ENCODE measurements at regions not wholly inside any gene's neighbourhood (a gene's known extent, or its start where the extent isn't known, plus 50 kb on each side); places are given as distances from the start of the nearest gene placed in this dataset.
"Not testable (repeated sequence)": the region's sequence is repeated elsewhere in the genome, so short reads cannot be mapped to it uniquely, and the experiment has no call there.

GRCh38 chr14:71554959-71555612, 377.1 kb upstream of the RGS6 start:
- H3K36me3 Mint-ChIP-seq = peaks cover 0 to 8% (median 0%) of the 10 kb centered on the region in 3 donors
- DNase-seq = peak in 2 of 3 donors; percentile 7
- H3K4me3 Mint-ChIP-seq = peak overlapping the region; percentile 68 to 84 (median 80)
- no peaks in the 10 kb centered on the region for H3K9me3 Mint-ChIP-seq
- H3K4me1 Mint-ChIP-seq = peaks cover 42 to 62% of the 10 kb centered on the region in 2 donors
- peak overlapping the region; percentile 90 to 96 (median 93) for H3K27ac Mint-ChIP-seq
- H3K27me3 Mint-ChIP-seq (ENCODE audit: low read depth in 3 of 3) = peaks cover 0 to 2% (median 1%) of the 10 kb centered on the region in 3 donors

DNA sequence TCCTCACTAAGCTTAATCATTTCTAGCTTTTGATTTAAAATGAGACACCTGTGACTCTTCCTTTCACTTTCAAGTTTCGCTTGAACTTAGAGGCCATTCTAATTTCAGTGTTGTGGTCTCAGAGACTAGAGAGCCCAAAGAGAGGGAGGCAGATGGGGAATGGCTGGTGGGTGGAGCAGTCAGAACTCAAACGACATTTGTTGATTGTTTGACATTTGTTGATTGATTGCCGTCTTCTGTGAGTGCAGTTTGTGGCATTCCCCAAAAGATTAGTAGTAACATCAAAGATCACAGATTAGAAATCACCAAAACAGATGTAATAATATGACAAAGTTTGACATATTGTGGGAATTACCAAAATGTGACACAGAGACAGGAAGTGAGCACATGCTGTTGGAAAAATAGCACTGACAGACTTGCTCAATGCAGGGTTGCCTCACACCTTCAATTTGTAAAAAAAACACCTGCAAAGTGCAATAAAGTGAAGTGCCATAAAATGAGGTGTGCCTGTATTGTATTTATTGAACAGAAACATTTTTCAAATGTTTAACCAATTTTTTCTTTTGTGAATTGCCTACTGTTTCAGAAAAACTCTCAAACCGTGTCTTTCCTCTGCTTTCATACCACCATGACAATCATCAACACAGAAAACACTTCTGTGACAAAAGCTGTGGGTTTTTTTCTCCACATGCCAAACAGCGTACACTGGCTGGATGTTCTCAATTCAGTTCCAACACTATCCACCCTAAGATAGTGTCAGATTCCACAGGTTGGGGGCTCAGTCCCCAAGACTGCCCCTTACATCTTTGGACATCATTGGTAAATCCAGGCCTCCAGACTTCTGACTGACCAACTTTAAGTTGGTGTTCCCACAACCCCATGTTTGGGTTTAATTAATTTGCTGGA, 376.3 kb upstream of the RGS6 start:
- H3K27ac Mint-ChIP-seq = peak overlapping the region; percentile 90 to 96 (median 93)
- H3K36me3 Mint-ChIP-seq = peaks cover 0 to under 1% (median 0%) of the 10 kb centered on the region in 3 donors
- no peaks in the 10 kb centered on the region for H3K9me3 Mint-ChIP-seq
- peaks cover 0 to 2% (median 0%) of the 10 kb centered on the region in 3 donors for H3K27me3 Mint-ChIP-seq (ENCODE audit: low read depth in 3 of 3)
- H3K4me1 Mint-ChIP-seq = peaks cover 42 to 62% of the 10 kb centered on the region in 2 donors
- DNase-seq = peak; percentile 61 to 69 (median 63)
- peak overlapping the region; percentile 68 to 84 (median 80) for H3K4me3 Mint-ChIP-seq

DNA sequence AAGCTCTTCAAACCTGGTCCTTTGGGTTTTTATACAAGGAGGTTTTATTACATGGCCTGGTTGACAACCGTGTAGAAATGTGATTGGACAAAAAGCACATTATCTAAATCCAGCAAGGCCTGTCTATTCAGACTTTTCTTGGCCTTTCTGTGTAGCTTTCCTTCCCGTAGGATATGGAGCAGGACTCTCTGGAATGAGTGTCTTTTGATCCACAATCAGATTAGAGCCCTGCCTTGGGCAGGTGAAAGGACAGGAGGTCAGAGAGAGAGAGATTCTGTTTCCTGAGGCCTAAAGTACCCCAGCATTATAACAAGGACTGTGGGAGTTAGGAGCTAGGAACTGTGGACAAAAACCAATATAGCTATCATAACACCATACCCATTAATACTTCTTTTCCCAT, 375.5 kb upstream of the RGS6 start:
- DNase-seq = no peak
- peaks cover 0 to 2% (median 0%) of the 10 kb centered on the region in 3 donors for H3K27me3 Mint-ChIP-seq (ENCODE audit: low read depth in 3 of 3)
- peaks cover 42 to 62% of the 10 kb centered on the region in 2 donors for H3K4me1 Mint-ChIP-seq
- peak overlapping the region in 2 of 5 donors; percentile 13 to 71 for H3K4me3 Mint-ChIP-seq
- H3K9me3 Mint-ChIP-seq = no peaks in the 10 kb centered on the region
- H3K27ac Mint-ChIP-seq = peak overlapping the region; percentile 90 to 96 (median 93)
- H3K36me3 Mint-ChIP-seq = no peaks in the 10 kb centered on the region

- DNase-seq = no peak
Measured at GRCh38 chr14:71557351-71557750, 374.9 kb upstream of the RGS6 start.

GRCh38 chr14:71558943-71559342, 373.3 kb upstream of the RGS6 start:
- H3K27me3 Mint-ChIP-seq (ENCODE audit: low read depth in 3 of 3); H3K4me3 Mint-ChIP-seq; DNase-seq; H3K36me3 Mint-ChIP-seq; H3K9me3 Mint-ChIP-seq: not testable (repeated sequence)
- Mint-ChIP-seq H3K27ac (peak overlapping the region in 3 of 6 donors; percentile 22 to 62 (median 47)), H3K4me1 (peaks cover 37 to 48% of the 10 kb centered on the region in 2 donors)

More at GRCh38 chr14:71557351-71557750, 374.9 kb upstream of the RGS6 start:
- peaks cover 42 to 62% of the 10 kb centered on the region in 2 donors for H3K4me1 Mint-ChIP-seq
- no peaks in the 10 kb centered on the region for H3K9me3 Mint-ChIP-seq
- peak overlapping the region; percentile 90 to 96 (median 93) for H3K27ac Mint-ChIP-seq
- no peaks in the 10 kb centered on the region for H3K36me3 Mint-ChIP-seq
- peak overlapping the region in 1 of 5 donors; percentile 8 for H3K4me3 Mint-ChIP-seq
- H3K27me3 Mint-ChIP-seq (ENCODE audit: low read depth in 3 of 3) = peaks cover 0 to 2% (median 0%) of the 10 kb centered on the region in 3 donors

DNA sequence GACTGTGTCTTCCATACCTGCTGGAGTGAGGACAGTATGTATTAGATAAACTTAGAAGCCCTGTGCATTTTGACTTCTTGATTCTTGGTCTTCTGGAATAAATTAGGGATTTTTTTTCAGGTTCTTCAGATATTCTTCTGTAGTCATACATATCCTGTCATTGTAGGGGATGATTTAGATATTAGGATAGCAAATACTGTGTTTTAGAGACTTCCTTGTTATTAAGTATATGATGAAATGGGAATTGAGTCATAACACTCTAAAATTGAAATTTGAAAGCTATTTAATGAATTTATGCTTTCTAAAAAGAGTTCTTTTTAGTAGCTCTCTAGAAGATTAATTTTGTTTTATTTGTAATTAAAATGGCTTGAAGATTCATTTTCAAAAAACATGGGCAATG, 371.5 kb upstream of the RGS6 start:
- DNase-seq = no peak
- H3K27me3 Mint-ChIP-seq (ENCODE audit: low read depth in 3 of 3) = peaks cover 0 to 2% (median 0%) of the 10 kb centered on the region in 3 donors
- H3K4me3 Mint-ChIP-seq = no peak overlapping the region
- peaks cover 22 to 36% of the 10 kb centered on the region in 2 donors for H3K4me1 Mint-ChIP-seq
- H3K9me3 Mint-ChIP-seq = no peaks in the 10 kb centered on the region
- H3K27ac Mint-ChIP-seq = peak overlapping the region in 1 of 6 donors; percentile 56
- no peaks in the 10 kb centered on the region for H3K36me3 Mint-ChIP-seq

DNA sequence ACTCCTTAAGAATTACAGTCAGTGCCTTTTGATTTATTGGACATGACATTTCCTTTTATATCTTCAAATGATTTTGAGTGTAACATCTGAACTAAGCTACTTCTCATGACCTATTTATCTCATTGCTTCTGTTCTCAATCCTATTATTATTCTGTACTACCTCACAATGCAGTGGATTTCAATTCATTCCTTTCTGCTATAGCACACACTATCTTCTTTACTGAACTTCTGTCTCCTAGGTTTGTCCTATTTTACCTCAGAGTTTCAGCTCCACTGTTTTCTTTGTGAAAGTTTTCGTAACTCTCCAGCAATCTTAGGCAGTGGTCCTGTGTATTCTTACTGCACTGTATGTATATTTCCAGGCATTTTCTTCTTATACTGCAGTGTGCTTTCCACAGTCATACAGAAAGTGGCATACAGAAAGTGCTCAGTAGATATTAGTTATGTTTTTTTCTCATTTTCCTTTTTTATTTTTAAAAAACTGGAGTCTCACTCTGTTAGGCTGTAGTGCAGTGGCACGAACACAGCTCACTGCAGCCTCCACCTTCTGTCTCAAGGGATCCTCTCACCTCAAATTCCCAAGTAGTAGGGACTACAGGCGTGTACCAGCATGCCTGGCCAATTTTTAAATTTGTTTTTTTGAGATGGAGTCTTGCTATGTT, 368.6 kb upstream of the RGS6 start:
- Mint-ChIP-seq H3K27ac (peak overlapping the region in 2 of 6 donors; percentile 11 to 15), H3K27me3 (ENCODE audit: low read depth in 3 of 3) (peaks cover 0 to 2% (median 0%) of the 10 kb centered on the region in 3 donors), H3K4me3 (no peak overlapping the region), H3K9me3 (no peaks in the 10 kb centered on the region), H3K36me3 (no peaks in the 10 kb centered on the region), H3K4me1 (peaks cover 14 to 22% of the 10 kb centered on the region in 2 donors)
- DNase-seq = no peak

DNA sequence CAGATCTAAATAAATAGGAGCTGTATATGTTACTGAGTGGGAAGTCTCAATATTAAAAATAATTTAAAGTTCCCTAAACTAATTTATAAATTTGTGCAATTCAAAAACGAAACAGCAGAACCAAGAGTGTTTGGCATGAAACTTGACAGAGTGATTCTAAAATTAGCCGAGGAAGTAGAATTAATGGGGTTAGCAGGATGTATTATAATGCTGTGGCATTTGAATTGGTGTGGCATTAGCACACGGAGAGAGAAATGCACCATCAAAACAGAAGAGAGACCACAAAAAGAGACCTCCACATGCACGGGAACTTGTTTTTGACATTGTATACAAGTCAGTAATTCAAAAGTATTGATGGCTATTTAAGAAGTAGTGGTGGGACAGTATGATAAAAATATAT, 366.0 kb upstream of the RGS6 start:
- H3K27me3 Mint-ChIP-seq (ENCODE audit: low read depth in 3 of 3) = no peaks in the 10 kb centered on the region
- peaks cover 14 to 20% of the 10 kb centered on the region in 2 donors for H3K4me1 Mint-ChIP-seq
- H3K9me3 Mint-ChIP-seq = no peaks in the 10 kb centered on the region
- H3K36me3 Mint-ChIP-seq = no peaks in the 10 kb centered on the region
- H3K27ac Mint-ChIP-seq = peak overlapping the region; percentile 32 to 78 (median 40)
- peak overlapping the region; percentile 36 to 68 (median 49) for H3K4me3 Mint-ChIP-seq
- DNase-seq = peak in 1 of 3 donors; percentile 8

DNA sequence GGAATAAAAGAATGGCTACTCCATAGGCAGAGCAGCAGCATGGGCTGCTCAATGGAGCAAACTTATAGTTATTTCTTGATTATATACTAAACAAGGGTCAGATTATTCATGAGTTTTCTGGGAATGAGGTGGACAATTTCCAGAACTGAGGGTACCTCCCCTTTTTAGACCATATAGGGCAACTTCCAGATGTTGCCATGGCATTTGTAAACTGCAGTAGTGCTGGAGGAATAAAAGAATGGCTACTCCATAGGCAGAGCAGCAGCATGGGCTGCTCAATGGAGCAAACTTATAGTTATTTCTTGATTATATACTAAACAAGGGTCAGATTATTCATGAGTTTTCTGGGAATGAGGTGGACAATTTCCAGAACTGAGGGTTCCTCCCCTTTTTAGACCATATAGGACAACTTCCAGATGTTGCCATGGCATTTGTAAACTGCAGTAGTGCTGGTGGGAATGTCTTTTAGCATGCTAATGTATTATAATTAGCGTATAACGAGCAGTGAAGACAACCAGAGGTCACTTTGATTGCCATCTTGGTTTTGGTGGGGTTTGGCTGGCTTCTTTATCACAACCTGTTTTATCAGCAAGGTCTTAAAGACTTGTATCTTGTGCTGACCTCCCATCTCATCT, 364.6 kb upstream of the RGS6 start:
- H3K4me3 Mint-ChIP-seq; H3K27ac Mint-ChIP-seq; H3K27me3 Mint-ChIP-seq (ENCODE audit: low read depth in 3 of 3); DNase-seq; H3K9me3 Mint-ChIP-seq; H3K36me3 Mint-ChIP-seq: not testable (repeated sequence)
- peaks cover 14 to 20% of the 10 kb centered on the region in 2 donors for H3K4me1 Mint-ChIP-seq

DNA sequence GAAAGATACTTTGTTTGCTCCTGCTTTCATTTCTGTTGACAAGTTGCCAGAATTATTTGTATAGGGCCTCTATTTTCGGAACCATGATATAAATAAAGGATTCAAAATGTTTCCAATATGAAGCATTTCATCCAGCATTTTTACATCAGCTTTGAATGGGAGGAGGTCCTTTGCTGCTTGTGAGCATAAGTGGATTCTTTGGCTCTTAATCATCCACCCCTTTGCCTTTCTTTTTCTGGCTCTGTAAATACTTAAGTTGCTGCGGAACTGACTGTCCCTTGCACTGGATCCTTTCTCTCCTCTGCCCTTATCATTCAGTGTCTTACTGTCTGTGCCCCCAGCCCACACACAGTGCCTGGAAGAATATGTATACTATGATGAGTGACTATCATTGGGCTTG, 357.3 kb upstream of the RGS6 start:
- H3K27ac Mint-ChIP-seq = peak overlapping the region in 2 of 6 donors; percentile 25 to 51

GRCh38 chr14:71576472-71576871, 355.8 kb upstream of the RGS6 start:
- Mint-ChIP-seq H3K27ac (no peak overlapping the region), H3K36me3 (peaks cover 0 to 5% (median 0%) of the 10 kb centered on the region in 3 donors), H3K4me3 (no peak overlapping the region), H3K27me3 (ENCODE audit: low read depth in 3 of 3) (no peaks in the 10 kb centered on the region), H3K9me3 (no peaks in the 10 kb centered on the region), H3K4me1 (peaks cover 5 to 21% of the 10 kb centered on the region in 2 donors)
- no peak for DNase-seq

More for the DNA sequence above, 357.3 kb upstream of the RGS6 start:
- Mint-ChIP-seq H3K4me3 (no peak overlapping the region), H3K4me1 (peaks cover 5 to 21% of the 10 kb centered on the region in 2 donors), H3K36me3 (peaks cover 0 to 5% (median 0%) of the 10 kb centered on the region in 3 donors), H3K9me3 (no peaks in the 10 kb centered on the region), H3K27me3 (ENCODE audit: low read depth in 3 of 3) (no peaks in the 10 kb centered on the region)
- DNase-seq = no peak

- H3K9me3 Mint-ChIP-seq = no peaks in the 10 kb centered on the region
- H3K36me3 Mint-ChIP-seq = peaks cover 3 to 12% (median 4%) of the 10 kb centered on the region in 3 donors
- peaks cover 0 to 3% (median 0%) of the 10 kb centered on the region in 3 donors for H3K27me3 Mint-ChIP-seq (ENCODE audit: low read depth in 3 of 3)
- H3K4me3 Mint-ChIP-seq = no peak overlapping the region
- no peak for DNase-seq
- H3K27ac Mint-ChIP-seq = no peak overlapping the region
- H3K4me1 Mint-ChIP-seq = peaks cover under 1 to 21% of the 10 kb centered on the region in 2 donors
Measured at GRCh38 chr14:71579331-71579730, 352.9 kb upstream of the RGS6 start.

- Mint-ChIP-seq H3K9me3 (no peaks in the 10 kb centered on the region), H3K27me3 (ENCODE audit: low read depth in 3 of 3) (peaks cover 0 to 3% (median 0%) of the 10 kb centered on the region in 3 donors), H3K4me3 (no peak overlapping the region), H3K27ac (no peak overlapping the region), H3K4me1 (peaks cover 6 to 12% of the 10 kb centered on the region in 2 donors), H3K36me3 (peaks cover 3 to 20% (median 9%) of the 10 kb centered on the region in 3 donors)
- DNase-seq = no peak
Measured at GRCh38 chr14:71582705-71583104, 349.5 kb upstream of the RGS6 start.
